Activated CD4-positive, alpha-beta T cell treated with anti-CD3 and anti-CD28 coated beads, Interleukin-2, Interleukin-4, amounts not matched to agents 100 ng/mL and 50 ng/mL, durations not matched to agents 16 hours and 8 hours (primary cell): ENCODE measurements at regions not wholly inside any gene's neighbourhood (a gene's known extent, or its start where the extent isn't known, plus 50 kb on each side); places are given as distances from the start of the nearest gene placed in this dataset.
A peak's percentile ranks its signal among the peaks of the same experiment; 100 is the strongest.

ENCODE experiments used
- DNase-seq: peaks from one replicate; pipeline ENCODE4 v3.0.0-alpha.2; 2020; ENCODE audit warnings: low spot score

DNA sequence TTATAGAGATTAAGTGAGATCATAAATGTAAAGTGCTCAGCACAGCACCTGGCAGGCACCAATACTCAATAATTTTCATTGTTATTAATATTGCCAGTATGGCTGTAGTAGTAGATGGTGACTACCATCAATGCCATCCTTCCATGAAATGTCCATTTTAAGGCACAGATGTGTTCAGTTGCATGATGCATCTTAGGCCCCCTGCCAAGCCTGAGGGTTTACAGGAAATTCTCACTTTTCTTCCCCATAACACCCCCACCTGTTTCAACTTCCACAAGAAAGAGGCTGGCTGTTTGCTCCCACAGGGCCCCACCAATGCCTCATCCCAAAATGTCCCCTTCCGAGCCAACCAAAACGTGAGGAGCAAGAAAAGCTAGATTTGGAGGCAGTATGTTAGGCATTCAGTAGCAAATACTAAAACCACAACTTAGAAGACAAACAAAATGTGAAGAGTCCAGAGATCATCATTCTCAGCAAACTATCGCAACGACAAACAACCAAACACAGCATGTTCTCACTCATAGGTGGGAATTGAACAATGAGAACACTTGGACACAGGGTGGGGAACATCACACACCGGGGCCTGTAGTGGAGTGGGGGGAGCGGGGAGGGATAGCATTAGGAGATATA lies 110.6 kb upstream of the NHSL1 start:
- no peak for DNase-seq

DNA sequence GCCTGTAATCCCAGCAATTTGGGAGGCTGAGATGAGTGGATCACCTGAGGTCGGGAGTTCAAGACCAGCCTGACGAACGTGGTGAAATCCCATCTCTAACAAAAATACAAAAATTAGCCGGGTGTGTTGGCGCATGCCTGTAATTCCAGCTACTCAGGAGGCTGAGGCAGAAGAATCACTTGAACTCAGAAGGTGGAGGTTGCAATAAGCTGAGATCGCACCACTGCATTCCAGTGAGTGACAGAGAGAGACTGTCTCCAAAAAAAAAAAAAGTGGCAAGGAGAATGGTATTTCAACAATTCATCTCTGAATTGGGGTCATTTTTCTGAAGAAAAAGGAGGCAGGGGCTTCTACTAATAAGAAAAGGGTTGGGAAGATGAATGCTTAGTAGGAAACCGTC lies 111.5 kb upstream of the NHSL1 start:
- no peak for DNase-seq

DNA sequence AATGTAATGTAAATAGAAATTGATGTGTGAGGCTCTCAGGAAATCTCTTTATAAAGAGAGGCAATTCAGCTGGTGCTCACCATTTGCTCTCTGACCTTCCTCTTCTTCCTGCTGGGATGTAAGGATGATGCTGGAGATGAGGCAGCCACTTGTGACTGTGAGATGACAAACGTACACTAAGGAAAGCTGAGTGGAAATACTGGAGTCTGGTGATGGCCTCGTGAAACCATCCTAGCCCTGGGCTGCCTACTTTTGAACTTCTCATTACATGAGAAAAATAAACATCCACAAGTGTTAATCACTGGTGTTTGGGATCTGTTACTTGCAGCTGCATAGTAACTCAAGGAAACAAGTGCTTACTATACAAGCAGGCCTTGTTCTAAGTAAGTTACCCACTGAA lies 114.9 kb upstream of the NHSL1 start:
- no peak for DNase-seq

DNA sequence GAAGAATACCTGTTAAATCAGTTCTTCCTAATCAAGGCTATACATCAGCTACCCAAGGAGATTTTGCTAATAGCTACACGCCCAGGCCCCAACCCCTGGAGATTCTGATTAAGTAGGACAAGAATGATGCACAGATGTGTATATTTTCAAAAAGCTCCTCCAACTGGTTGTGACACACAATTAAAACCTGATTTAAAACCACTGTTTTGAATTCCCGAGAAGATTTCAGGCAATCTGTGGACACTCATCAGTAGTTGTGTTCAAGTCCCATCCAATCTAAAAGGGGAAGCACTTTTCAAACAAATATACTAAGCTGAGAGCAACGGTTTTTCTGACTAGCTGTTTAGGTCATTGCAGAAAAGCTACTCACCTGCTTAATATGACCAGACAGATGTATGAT lies 118.9 kb upstream of the NHSL1 start:
- no peak for DNase-seq

DNA sequence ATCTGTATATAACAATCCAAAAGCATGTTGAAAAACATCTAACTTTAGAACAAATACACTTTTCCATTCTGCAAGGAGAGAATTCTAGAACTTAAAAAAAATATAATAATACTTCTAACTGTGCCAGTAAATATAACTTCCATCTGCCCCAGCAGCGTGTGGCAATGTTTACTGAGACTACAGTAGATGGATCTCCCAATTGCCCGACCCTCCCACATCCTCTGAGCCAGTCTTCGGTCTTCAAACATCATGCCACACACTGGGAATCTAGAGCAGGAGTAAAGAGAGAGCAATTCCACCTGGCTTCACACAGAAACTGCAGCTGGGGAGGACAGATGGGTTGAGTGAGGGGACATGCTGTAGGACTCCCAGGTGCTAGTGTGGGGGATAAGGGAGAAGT lies 121.3 kb upstream of the NHSL1 start:
- no peak for DNase-seq

DNA sequence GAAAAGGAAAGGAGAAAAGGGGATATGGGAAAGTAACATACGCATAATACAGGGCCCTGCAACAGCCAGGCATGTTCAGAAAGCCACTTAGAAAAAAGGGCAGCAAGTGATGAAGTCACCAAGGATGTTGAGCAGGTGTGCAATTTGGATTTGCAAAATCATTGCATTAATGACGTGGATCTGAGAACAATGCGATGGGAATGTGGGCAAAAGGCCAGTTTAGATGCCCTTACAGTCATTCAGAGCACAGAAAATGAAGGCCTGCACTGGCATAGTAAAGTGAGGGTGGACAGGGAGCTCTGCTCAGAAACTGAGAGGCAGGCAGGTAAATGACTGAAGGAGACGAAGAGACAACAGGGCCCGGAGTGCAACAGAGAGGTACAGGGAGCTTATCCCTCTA lies 123.7 kb upstream of the NHSL1 start:
- DNase-seq, result no peak

DNA sequence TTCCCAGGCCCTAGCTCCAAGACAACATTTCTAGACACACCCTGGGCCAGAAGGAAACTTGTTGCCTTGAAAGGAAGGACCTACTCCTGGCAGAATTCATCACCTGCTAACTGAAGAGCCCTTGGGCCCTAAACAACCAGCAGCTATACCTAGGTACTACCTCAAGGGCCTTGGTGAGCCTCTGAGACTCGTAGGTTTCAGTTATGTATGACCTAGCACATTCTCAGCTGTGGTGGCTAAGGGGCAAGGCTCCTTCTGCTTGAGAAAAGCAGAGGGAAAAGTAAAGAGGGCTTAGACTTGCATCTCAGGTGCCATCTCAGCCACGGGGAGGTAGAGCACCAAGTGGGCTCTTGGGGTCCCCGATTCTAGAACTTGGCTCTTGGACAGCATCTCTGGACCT lies 132.3 kb upstream of the NHSL1 start:
- DNase-seq, result no peak

DNA sequence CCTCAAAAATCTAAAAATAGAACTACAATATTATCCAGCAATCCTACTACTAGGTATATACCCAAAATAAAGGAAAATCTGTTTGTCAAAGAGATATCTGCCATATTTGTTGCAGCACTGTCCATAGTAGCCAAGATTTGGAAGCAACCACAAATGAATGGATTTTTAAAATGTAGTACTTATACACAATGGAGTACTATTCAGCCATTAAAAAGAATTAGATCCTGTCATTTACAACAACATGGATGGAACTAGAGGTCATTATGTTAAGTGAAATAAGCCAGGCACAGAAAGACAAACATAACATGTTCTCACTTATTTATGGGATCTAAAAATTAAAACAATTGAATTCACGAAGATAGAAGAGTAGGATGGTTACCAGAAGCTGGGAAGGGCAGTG lies 135.7 kb upstream of the CCDC28A start:
- no peak for DNase-seq

DNA sequence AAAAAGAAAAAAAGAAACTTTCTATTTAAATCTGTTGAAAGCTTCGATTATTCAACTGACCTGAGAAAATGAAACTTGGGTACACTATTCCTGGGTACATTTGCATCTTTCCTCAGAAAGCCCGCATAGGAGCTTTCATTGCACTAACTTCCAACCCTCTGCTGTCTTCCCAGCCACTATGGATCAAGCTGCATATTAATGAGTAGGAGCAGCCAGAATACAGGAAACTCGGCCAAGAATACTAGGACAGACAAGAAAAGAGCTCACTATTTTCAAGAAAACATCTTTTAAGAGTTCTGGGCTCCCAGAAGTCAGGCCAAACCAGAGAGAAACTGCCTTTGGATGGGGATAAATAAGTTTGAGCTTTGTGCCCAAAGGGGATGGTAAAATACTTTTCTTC lies 135.0 kb upstream of the CCDC28A start:
- no peak for DNase-seq

DNA sequence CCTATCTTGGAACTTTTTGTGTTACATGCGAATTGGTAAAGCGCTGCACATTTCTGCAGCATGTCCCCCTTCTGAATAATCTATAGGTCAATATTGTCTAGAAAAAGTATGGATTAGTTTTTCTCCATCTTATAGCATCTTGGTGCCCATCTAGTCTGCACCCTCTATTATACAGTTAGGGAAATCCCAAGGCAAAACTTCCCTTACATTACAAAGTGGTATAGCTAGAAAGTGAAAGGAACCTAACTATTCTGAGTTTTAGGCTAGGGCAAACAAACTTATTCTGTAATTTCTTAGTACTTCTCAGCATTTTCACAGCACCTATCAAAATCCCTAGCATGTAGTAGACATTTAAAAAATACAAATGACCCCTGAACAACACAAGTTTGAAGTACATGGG lies 133.5 kb upstream of the CCDC28A start:
- no peak for DNase-seq

DNA sequence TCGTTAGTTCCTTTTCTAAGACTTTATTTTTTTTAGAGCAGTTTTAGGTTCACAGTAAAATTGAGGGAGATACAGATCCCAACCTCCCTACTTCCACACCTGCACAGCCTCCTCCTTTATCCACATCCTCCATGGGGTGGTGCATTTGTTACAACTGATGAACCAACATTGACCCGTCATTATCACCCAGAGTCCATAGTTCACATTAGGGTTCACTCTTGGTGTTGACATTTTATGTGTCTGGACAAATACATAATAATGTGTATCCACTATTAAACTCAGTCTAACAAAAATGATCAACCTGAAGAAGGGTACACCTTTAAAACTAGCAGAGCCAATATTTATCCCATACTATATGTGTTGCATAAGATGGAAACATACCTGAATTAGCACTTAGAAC lies 130.4 kb upstream of the CCDC28A start:
- DNase-seq, result no peak

DNA sequence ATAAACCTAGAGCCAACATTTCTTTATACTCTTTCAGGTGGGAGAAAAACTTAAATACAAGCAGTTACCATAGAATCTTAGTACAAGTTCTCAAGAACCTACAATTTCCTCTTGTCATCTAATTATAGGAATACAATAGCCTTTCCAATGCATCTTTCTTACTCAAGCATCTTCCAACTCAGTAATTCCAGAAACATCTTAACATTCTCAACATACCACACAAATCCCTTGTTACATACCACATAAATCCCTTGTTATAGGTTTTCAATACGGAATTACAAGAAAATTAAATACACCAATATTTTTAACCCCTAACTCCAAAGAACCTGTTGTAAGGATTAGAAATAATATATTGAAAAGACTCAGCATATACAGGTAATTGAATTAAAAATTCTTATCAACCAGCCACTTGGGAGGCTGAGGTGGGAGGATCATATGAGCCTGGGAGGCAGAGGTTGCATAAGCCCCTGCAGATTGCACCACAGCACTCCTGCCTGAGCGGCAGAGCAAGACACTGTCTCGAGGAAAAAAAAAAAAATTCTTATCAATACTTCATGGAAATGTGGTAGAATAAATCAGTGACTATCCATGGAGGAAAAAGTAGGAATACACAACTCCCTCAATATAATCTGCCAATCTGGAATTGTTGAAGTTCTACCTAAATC lies 127.5 kb upstream of the CCDC28A start:
- no peak for DNase-seq

DNA sequence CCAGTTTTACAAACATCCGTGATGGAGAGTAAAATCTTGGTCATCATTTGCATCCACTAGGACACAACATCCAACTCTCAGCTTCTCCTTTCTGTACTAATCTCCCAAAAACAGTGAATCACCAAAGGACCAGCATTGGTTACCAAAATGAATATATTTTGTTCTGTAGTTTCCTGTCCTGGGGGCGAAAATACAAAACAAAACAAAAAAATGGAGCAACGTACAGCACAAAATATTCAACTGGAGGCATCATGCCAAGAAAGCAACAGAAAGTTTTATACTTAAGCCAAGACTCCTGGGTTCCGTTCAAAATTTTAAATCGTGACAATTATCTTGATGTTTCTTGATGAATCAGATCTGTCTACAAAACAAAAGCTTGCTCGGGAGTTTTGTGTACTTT lies 126.6 kb upstream of the CCDC28A start:
- DNase-seq, result no peak

DNA sequence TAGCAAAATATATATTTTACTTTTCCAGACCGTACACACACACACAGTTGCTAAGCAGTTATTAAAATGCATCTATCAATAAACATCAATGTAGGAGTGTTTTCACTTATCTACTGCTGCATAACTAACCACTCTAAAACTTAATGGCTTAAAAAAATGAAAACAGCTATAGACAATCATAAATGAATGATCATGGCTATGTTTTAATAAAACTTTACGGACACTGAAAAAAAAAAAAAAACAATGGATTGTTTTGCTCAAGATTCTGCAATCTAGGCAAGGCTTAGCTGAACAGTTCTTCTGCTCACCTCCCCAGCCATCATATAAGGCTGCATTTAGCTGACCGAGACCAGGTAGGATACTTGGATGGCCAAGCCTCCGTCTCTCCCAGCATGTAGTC lies 125.4 kb upstream of the CCDC28A start:
- DNase-seq, result no peak

DNA sequence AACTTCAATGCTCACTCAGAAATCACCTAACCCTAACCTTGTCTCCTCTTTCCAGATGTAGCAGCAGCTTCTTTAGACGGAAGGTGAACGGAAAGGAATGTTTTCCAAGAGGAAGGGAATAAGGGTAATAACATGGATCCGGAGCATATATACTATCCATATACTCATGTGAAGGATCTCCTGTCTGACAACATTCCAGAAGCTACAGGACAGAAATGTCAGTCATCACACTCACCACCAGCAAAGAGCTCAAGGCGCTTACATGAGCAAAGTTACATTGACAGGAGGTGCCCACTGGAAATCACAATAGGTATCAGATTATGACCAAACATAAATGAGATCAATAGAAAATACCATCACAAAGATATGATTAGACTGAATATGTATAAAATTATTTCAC lies 122.1 kb upstream of the CCDC28A start:
- no peak for DNase-seq

DNA sequence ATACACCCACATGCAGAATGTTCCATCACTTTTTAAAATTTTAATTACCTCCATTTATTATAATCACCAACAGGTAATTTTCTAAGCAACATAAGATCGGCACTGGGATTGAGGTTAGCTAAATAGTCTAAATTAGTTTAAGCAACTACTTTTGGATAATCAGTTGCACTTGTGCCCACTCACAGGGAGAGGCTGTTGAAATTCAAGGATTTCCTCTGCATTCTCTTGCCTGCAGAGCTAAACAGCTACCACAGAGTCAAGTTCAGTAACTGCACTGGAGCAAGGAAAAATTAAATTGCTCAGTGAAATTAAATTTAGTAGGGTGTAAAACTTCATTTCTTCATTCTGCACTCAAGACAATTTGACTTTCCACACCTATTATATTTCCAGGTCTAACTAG lies 120.7 kb upstream of the CCDC28A start:
- DNase-seq, result no peak

DNA sequence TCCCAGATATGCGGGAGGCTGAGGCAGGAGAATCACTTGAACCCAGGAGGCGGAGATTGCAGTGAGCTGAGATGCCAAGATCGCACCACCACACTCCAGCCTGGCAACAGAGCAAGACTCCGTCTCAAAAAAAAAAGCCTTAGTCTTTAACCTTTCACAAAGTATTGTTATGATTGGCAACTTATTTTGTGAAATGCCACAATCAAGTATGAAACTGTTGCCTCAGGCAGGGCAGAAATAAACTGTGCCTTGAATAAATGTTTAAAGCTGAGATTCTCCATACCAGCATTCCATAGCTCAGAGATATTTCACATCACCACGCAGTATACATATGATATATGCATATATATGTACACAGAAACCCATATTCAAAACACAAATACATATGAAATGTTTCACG lies 120.1 kb upstream of the CCDC28A start:
- no peak for DNase-seq

DNA sequence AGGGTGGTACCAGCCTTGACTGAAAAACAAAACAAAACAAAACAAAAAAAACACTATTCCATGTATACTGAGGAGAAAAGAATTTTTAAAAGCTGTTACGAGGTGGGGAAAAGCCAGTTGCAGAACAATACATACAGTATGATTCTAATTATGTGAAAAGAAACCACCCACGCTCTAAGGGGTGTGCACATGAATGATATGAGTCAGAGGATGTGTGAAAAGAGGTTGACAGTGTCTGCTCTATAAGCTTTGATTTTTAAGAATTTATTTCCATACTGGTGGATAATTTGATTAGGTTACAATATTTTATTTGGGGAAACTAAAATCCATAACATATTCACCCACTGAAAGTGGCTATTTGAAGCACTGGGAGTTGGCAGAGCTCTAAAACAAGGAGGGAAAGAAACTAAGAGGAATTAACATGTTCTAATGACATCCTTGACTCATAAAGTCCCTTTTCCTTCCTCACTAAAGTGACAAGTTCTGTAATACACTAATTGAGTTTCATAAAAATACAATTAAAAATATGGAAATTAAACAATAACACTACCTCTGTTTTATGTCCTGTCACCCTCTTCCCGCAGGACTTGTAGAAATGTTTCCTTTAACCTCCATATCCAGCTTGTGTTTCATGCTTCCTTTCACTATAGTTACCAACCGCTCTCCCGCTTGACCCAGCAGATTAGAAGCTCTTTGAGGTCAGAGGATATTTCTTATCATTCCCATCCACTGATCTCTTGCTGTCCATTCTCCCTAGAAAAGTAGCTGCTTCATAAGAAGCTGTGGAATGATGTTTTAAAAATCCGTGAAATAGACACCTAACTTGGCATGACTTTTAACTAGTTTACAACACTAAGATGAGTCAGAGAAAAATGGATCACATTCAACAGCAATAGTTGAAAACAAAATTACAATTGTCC lies 118.6 kb upstream of the CCDC28A start:
- DNase-seq, result peak; percentile 67

DNA sequence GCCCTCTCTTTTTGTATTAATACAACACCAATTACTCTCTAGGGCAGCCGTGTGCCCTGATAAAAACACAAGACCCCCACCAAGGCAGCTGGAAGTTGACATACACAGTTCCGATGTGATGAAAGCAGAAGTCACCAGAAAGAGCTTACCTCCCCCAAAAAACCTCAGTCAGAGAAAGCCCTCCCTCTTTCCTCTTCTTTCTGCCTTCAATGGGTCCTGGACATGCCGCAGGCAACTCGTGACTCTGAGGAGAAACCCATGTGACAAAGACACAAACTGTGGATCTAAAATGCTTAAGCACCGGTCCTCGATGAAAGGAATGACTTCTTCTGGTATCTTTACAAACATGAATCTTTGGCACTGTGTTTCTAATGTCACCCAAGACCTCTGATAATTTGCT lies 117.7 kb upstream of the CCDC28A start:
- DNase-seq, result no peak

DNA sequence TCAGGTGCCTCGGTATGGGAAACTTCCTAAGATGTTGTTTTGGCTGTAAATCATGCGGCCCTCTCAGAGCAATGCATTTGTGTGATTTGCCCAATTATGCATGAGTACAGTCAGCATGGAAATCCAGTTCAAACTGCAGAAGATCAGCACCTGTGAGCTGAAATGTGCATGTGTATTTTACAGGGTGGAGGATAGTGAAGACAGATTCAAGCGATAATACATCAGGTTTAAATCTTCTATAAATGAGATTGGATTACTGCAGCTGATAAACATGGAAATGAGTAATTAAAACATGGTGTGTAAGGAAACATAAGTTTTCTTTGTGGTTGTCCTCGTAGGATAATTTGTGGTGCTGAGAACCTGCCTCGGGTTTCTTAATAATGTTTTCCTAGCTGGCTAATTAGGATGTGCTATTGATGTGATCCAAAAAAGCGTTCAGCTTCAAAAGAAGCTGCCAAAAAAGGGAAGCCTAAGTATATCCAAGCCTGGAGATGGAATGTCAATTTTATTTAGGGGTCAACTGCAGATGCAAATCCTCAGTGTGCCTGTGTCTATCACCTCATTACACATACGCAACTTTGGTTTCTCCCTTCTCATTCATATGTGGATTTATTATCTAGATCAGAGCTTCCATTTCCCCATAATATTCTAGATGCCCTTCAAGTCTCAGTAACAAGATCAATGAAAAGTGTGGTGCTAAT lies 117.1 kb upstream of the CCDC28A start:
- DNase-seq, result no peak

DNA sequence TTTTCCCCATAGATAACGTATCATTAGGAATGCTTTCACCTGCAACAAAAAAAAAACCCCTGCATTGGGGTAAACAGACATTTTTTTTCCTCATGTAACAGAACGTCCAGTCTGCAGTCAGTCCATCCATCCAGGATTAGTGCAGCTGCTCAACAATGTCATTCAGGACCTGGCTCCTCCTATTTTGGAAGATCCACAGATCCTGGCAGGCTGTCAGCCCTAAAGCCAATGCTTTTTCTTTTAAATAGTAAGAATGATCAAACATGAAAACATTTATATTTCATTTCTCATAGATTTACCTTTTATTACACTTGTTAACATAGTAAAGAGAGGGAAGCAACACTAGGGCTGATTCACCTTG lies 116.5 kb upstream of the CCDC28A start:
- no peak for DNase-seq

DNA sequence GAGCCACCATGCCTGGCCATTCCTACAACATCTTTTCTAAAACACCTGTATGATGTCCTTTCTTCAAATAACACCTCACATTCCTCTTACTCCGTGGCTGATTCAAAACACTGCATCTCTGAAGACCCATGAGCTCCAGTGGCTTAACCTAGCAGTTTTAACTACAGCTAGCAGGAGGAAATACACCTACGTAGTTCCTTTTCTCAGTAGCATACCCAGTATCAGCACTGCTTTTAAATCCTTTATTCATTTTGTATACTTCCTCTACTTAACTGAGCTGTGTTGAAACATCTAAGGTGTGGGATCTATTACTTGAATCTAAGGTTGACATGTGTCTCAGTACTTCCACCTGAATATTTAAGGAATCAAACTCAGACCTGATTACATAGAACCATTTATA lies 113.6 kb upstream of the CCDC28A start:
- no peak for DNase-seq

DNA sequence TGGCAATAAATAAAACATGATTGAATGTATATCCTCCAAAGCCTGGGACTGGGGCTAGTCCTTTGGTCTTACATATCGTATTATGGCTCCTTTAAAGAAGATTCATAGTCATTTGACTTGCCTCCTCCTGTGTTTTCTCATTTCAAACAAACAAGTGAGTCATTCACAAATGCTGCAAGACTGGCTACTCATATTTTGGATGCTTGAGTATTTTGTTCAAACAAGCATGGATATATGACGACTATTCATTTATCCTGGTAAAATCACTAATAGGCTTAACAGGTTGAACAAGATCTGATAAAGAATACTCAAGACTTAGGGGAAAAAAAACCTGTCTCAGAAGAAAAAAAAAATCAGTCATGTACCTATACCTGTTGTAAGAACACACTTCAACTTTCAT lies 111.1 kb upstream of the CCDC28A start:
- DNase-seq, result no peak
